Adipocyte (in vitro differentiated cells): ENCODE measurements at regions not wholly inside any gene's neighbourhood (a gene's known extent, or its start where the extent isn't known, plus 50 kb on each side); places are given as distances from the start of the nearest gene placed in this dataset.

Experiments
- DNase-seq: peaks from one replicate; pipeline ENCODE4 v3.0.0-alpha.2; 2015; ENCODE audit warnings: low read depth
- H3K27me3 ChIP-seq: replicated peaks from 2 replicates; pipeline ENCODE4 v1.7.0; 2013; ENCODE audit warnings: mild to moderate bottlenecking, low read length, moderate library complexity; ENCODE audit not compliant: control insufficient read depth, insufficient read depth
- H3K36me3 ChIP-seq: 2 replicates; pipeline ENCODE4 v1.7.0; 2013; ENCODE audit warnings: low read length, mild to moderate bottlenecking, moderate library complexity; ENCODE audit not compliant: control insufficient read depth, insufficient read depth, severe bottlenecking
- H3K4me1 ChIP-seq: 2 replicates; pipeline ENCODE4 v1.7.0; 2013; ENCODE audit warnings: mild to moderate bottlenecking, low read length, moderate library complexity; ENCODE audit not compliant: control insufficient read depth, insufficient read depth
- H3K4me3 ChIP-seq: 2 replicates; pipeline ENCODE4 v1.7.0; 2013; ENCODE audit warnings: mild to moderate bottlenecking, low read length, moderate library complexity
- H3K9ac ChIP-seq: 2 replicates; pipeline ENCODE4 v1.7.0; 2013; ENCODE audit warnings: mild to moderate bottlenecking, low read length, moderate library complexity
- H3K9me3 ChIP-seq: 2 replicates; pipeline ENCODE4 v1.7.0; 2013; ENCODE audit warnings: mild to moderate bottlenecking, low read length, moderate library complexity; ENCODE audit not compliant: control insufficient read depth

DNA sequence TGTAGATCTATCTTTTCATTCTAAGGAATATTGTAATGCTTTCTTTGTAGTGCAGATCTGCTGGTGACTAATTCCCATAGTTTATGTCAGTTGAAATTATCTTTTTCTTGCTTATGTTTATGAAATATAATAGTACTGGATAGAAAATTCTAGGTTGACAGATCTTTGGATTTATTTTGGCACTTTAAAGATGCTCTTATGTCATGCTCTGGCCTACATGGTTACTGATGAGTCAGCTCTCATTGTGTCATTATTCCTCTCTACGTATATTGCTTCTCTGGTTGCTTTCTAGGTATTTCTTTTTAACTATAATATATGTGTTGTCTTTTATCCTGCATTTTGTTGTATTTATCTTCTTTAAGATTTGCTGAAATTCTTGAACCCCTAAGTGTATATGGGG lies 955.5 kb upstream of the CHORDC1 start:
- H3K27me3 ChIP-seq: no peaks in the 10 kb centered on the region
- no peak for DNase-seq
- no peak overlapping the region for H3K9ac ChIP-seq
- H3K36me3 ChIP-seq: no peaks in the 10 kb centered on the region
- H3K4me1 ChIP-seq: no peaks in the 10 kb centered on the region
- peaks cover 16% of the 10 kb centered on the region for H3K9me3 ChIP-seq
- no peak overlapping the region for H3K4me3 ChIP-seq

DNA sequence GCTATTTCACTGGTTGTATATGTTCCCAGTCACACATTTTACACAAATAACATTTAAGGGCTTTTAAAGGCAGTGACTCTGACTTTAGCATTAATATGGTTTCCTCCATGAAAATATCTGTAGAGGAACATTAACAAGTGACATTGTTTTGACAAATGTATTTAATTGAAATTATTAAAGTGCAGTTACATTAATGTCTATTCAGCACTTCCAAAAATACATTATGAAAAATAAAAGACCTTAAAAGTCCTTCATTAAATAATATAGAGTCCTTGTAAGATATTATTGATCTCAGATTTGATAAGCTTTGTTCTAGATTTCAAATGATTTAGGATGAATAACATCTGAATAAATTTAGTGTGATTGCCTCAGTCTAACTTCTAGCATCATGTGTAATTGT lies 951.9 kb upstream of the CHORDC1 start:
- no peaks in the 10 kb centered on the region for H3K9me3 ChIP-seq
- H3K27me3 ChIP-seq: no peaks in the 10 kb centered on the region
- H3K4me3 ChIP-seq: no peak overlapping the region
- no peaks in the 10 kb centered on the region for H3K4me1 ChIP-seq
- no peak for DNase-seq
- no peak overlapping the region for H3K9ac ChIP-seq
- no peaks in the 10 kb centered on the region for H3K36me3 ChIP-seq

DNA sequence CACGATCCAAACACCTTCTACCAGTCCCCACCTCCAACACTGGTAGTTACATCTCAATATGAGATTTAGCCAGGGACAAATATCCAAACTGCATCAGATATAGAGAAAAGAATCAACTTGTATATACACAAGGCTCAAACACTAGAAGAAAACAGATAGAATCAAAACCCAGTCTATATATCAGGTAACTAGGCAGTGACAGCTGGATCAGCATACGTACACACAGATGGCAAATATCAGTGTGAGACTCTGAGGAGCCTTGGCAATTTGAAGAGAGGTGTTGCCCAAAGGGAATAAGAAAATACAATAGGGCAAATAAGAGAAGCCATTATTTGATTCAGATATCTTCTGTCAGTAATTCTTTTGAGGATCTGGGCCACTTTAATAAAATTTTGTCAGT lies 951.3 kb upstream of the CHORDC1 start:
- no peak overlapping the region for H3K4me3 ChIP-seq
- H3K4me1 ChIP-seq: no peaks in the 10 kb centered on the region
- H3K36me3 ChIP-seq: no peaks in the 10 kb centered on the region
- H3K27me3 ChIP-seq: no peaks in the 10 kb centered on the region
- no peak for DNase-seq
- H3K9me3 ChIP-seq: no peaks in the 10 kb centered on the region
- H3K9ac ChIP-seq: no peak overlapping the region

DNA sequence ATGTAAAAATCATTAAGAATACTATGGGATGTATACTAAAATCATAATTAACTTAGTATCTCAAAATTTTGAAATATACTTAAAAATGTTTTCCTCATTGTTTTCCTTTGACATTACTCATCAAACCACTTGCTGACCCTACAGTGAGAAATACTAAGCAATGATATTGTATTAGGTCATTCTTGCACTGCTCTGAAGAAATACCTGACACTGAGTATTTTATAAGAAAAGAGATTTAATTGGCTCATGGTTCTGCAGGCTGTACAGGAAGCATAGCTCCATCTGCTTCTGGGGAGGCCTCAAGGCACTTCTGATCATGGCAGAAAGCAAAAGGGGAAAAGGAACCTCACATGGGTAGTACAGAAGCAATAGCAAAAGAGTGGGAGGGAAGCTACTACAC lies 950.9 kb upstream of the CHORDC1 start:
- H3K27me3 ChIP-seq: no peaks in the 10 kb centered on the region
- H3K9me3 ChIP-seq: no peaks in the 10 kb centered on the region
- H3K36me3 ChIP-seq: no peaks in the 10 kb centered on the region
- H3K9ac ChIP-seq: no peak overlapping the region
- no peak overlapping the region for H3K4me3 ChIP-seq
- peak; percentile 13 for DNase-seq
- no peaks in the 10 kb centered on the region for H3K4me1 ChIP-seq

DNA sequence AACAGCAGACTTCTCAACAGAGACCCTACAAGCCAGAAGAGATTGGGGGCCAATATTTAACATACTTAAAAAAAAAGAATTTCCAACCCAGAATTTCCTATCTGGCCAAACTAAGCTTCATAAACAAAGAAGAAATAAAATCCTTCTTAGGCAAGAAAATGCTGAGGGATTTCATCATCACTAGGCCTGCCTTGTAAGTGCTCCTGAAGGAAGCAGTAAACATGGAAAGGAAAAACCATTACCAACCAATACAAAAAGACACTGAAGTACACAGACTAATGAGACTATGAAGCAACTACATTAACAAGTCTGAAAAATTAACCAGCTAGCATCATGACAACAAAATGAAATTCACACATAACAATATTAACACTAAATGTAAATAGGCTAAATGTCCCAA lies 947.9 kb upstream of the CHORDC1 start:
- Histone ChIP-seq H3K9me3 (no peaks in the 10 kb centered on the region), H3K36me3 (no peaks in the 10 kb centered on the region), H3K27me3 (no peaks in the 10 kb centered on the region), H3K9ac (no peak overlapping the region), H3K4me3 (no peak overlapping the region), H3K4me1 (no peaks in the 10 kb centered on the region)
- peak; percentile 16 for DNase-seq

DNA sequence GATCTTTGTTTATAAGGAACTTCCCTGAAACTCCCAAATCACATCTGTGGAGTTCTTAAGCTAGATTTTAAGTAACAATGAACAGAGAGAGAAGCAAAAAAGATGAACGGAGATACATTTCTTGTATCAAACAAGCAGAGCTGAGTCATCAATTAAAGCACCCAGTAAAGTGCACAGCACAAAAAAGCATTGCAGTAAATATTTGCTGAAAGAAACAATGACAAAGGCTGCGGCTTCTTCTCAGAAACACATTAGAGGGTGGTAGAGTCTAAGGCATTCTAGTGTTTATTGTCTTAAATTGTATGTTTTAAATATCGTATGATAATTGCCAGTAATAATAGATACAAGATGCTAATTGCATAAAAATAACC lies 941.6 kb upstream of the CHORDC1 start:
- Histone ChIP-seq H3K9me3 (no peaks in the 10 kb centered on the region), H3K4me1 (peaks cover 10% of the 10 kb centered on the region), H3K36me3 (no peaks in the 10 kb centered on the region), H3K27me3 (no peaks in the 10 kb centered on the region), H3K9ac (no peak overlapping the region), H3K4me3 (no peak overlapping the region)
- DNase-seq: no peak

DNA sequence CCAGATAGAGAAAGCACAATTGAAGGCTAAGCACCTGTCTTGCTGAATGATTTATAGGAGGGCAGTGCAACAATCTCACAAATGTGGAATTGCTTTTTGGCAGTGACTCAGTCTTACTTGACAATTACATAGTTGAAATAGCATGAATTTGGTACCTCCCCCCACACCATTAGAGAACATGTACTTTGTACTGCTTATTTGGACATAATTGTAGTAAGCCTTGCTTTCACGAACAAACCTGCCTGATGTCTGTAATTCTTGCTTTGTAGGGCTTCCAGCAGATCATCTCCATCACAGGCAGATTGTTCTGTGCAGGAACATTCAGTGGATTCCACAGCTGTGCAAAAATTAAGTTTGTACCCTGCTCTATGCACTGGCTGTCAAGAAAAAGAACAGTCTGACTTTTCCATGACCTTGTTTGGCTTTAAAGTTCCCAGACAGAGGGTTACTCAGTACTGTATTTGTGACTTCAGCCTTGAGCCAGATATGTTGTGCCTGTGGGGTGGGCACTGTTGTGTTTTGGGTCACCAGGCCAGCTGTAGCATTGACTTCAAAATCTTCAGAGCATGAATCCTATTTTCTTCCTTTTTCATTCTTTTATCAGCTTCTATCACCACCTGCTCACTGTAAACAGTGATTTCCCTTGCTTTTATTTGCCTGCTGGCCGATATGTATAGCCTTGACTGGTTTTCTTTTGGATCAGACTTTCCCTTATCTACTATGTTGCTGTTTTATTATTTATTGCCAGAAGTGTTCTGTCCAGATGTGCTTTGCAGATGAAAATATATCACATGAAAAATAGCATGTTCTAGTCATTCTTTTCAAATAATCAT lies 941.0 kb upstream of the CHORDC1 start:
- DNase-seq: peak; percentile 61
- Histone ChIP-seq H3K4me1 (peaks cover 10% of the 10 kb centered on the region), H3K4me3 (no peak overlapping the region), H3K9ac (no peak overlapping the region), H3K36me3 (no peaks in the 10 kb centered on the region), H3K27me3 (no peaks in the 10 kb centered on the region), H3K9me3 (no peaks in the 10 kb centered on the region)

DNA sequence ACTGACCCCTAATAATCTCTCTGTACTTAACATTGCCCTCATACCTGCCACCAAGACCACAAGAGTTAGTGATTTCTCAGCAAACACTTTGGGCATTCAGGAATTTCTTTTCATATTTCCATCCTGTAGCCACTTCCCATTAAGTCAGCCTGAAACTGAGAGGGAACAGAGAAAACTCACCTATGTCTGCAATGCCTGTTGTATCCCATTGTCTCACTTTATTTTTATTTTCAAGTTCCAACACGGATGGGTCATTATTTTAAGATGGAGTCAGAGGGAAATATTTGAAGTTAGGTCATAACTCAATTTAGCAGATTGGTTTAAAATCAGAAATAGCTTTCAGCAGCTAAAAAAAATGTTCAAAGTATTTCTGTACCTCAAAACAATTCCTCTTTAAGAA lies 937.8 kb upstream of the CHORDC1 start:
- Histone ChIP-seq H3K4me1 (peaks cover 10% of the 10 kb centered on the region), H3K4me3 (no peak overlapping the region), H3K9ac (no peak overlapping the region), H3K36me3 (no peaks in the 10 kb centered on the region), H3K9me3 (no peaks in the 10 kb centered on the region), H3K27me3 (no peaks in the 10 kb centered on the region)
- DNase-seq: no peak

DNA sequence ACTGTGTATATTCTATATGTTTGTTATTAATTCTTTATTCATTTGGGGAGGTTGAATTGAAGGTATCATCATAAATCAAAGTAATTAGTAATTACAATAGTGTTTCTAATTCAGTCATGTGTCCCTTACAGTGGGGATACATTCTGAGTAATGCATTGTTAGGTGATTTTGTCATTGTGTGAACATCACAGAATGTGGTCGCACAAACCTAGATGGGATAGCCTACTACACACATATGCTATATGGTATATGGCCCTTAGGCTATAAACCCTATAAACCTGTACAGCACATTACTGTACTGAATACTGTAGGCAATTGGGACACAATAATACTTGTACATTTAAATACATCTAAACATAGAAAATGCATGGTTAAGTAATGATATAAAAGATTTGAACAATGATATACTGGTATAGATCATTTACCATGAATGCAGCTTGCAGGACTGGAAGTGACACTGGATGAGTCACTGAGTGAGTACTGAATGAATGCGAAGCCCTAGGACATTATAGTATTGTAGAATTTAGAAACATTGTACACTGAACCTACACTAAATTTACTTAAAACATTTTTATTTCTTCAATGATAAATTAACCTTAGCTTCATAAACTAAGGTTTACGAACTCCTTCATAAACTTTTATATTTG lies 936.2 kb upstream of the CHORDC1 start:
- peak; percentile 29 for DNase-seq
- Histone ChIP-seq H3K36me3 (no peaks in the 10 kb centered on the region), H3K4me3 (no peak overlapping the region), H3K4me1 (peaks cover 6% of the 10 kb centered on the region), H3K9me3 (no peaks in the 10 kb centered on the region), H3K9ac (no peak overlapping the region), H3K27me3 (no peaks in the 10 kb centered on the region)

DNA sequence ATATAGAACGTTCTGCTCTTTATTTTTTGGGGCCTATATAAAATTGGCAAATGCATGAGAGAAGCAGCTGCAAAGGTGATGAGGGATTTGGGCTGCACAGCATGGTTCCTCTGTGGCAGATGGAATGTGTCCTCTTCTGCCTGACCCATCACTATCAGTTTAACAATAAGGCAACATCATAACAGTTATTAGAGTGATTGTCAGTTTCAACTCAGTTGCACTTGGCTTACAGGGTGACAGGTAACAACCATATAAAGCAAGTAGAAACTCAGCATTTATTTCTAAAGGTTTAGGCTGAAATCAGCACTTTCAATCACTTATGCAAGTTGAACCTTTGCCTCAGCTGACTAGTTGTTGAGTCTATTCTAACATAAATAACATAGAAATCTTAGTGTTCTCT lies 935.4 kb upstream of the CHORDC1 start:
- Histone ChIP-seq H3K27me3 (no peaks in the 10 kb centered on the region), H3K36me3 (no peaks in the 10 kb centered on the region), H3K4me3 (no peak overlapping the region), H3K4me1 (no peaks in the 10 kb centered on the region), H3K9ac (no peak overlapping the region), H3K9me3 (no peaks in the 10 kb centered on the region)
- no peak for DNase-seq

DNA sequence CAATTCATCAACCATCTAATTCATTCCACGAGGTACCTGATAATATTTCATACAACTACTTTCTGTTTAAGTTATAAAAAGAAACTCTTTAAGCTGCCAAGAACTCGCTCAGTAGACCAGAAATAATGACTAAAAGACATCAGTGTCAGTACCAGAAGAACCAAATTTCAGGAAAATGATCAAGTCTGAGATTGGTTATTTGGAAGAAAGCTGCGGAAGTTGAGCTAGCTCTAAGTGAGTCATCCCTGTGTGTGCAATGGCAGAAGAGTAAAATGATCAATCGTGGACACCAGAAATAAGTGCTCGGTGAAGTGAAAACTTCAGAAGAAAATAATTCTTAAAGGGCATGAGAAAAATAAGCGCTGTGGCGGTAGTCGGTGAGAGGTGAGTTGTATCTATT lies 933.2 kb upstream of the CHORDC1 start:
- no peaks in the 10 kb centered on the region for H3K36me3 ChIP-seq

More for the DNA sequence above, 933.2 kb upstream of the CHORDC1 start:
- no peaks in the 10 kb centered on the region for H3K4me1 ChIP-seq
- peaks cover 9% of the 10 kb centered on the region for H3K9me3 ChIP-seq
- H3K9ac ChIP-seq: no peak overlapping the region
- DNase-seq: no peak
- H3K4me3 ChIP-seq: no peak overlapping the region
- no peaks in the 10 kb centered on the region for H3K27me3 ChIP-seq
